Endothelial cell of umbilical vein (primary cell): ENCODE measurements at regions not wholly inside any gene's neighbourhood (a gene's known extent, or its start where the extent isn't known, plus 50 kb on each side); places are given as distances from the start of the nearest gene placed in this dataset.

Experiments used
- BruUV-seq: library from RNA; stranded (reverse); fragments of 400-500 nt; replicated peaks from 2 replicates; lab custom pipeline; 2021; lab: Mats Ljungman, UMichigan
- CTCF ChIA-PET: fragments of 300-600, 350-600 bp; sonication (Branson Sonifier 250); formaldehyde crosslinking; loops from one replicate; lab custom pipeline; 2021; ENCODE audit warnings: antibody characterized with exemption, inconsistent platforms; lab: Charles Lee
- POLR2A ChIA-PET: fragments of 300-600, 350-600 bp; sonication (Branson Sonifier 250); formaldehyde crosslinking; loops from one replicate; lab custom pipeline; 2021; ENCODE audit warnings: antibody characterized with exemption, inconsistent platforms; lab: Charles Lee
- DNase-seq: peaks from one replicate; pipeline ENCODE4 v3.0.0-alpha.2; 2011; ENCODE audit warnings: low read depth, low spot score
- FAIRE-seq: peaks from 2 replicates; lab custom pipeline; 2011; peaks lifted over from hg19 to GRCh38; lab: Jason Lieb, UNC
- H2AFZ ChIP-seq: 2 replicates; pipeline ENCODE4 v1.6.0; 2012; ENCODE audit warnings: low read depth, low read length, control low read depth, inconsistent platforms
- H3K27ac ChIP-seq: 2 replicates; pipeline ENCODE4 v1.5.1; 2011; ENCODE audit warnings: low read depth, mild to moderate bottlenecking, control low read depth, low read length, moderate library complexity; ENCODE audit not compliant: insufficient read depth
- H3K27me3 ChIP-seq, 2 experiments: 2 replicates each; pipeline versions ENCODE4 v1.6.0 to v1.6.1; 2011; ENCODE audit warnings: low read length in 2 of 2, mixed read lengths in 1 of 2; ENCODE audit not compliant: control insufficient read depth in 2 of 2, insufficient read depth in 2 of 2
- H3K36me3 ChIP-seq, 2 experiments: 2 replicates in 1 of 2; 3 replicates in 1 of 2; pipeline ENCODE4 v1.5.1; 2011; ENCODE audit warnings: low read length in 2 of 2, mild to moderate bottlenecking in 1 of 2, moderate library complexity in 1 of 2; ENCODE audit not compliant: control insufficient read depth in 2 of 2, insufficient read depth in 2 of 2; ENCODE audit errors: extremely low read depth in 1 of 2
- H3K4me1 ChIP-seq: 3 replicates; pipeline ENCODE4 v1.5.1; 2011; ENCODE audit warnings: mild to moderate bottlenecking, low read length; ENCODE audit not compliant: control insufficient read depth, insufficient read depth; ENCODE audit errors: extremely low read depth
- H3K4me2 ChIP-seq: 2 replicates; pipeline ENCODE4 v1.6.1; 2011; ENCODE audit warnings: low read length, control low read depth, mixed read lengths; ENCODE audit not compliant: insufficient read depth
- H3K4me3 ChIP-seq, 3 experiments: fragments of 200-600 bp in 1 of 3; sonication (generic), shearing (Covaris generic) in 1 of 3; replicated peaks in 1 of 3; 2 replicates each; pipeline ENCODE4 v1.5.1; 2011 to 2016; ENCODE audit warnings: control low read depth in 3 of 3, low read length in 3 of 3, mild to moderate bottlenecking in 2 of 3, inconsistent platforms in 1 of 3, low read depth in 1 of 3, moderate library complexity in 1 of 3; ENCODE audit not compliant: insufficient read depth in 1 of 3
- H3K79me2 ChIP-seq: 2 replicates; pipeline ENCODE4 v1.6.0; 2012; ENCODE audit warnings: low read length, inconsistent platforms; ENCODE audit not compliant: control insufficient read depth, insufficient read depth
- H3K9ac ChIP-seq: replicated peaks from 2 replicates; pipeline ENCODE3; 2011; ENCODE audit warnings: low read length, control low read depth; ENCODE audit not compliant: insufficient read depth; ENCODE audit errors: extremely low read depth
- H3K9me1 ChIP-seq: replicated peaks from 3 replicates; pipeline ENCODE4 v1.6.0; 2011; ENCODE audit warnings: mild to moderate bottlenecking, low read length; ENCODE audit not compliant: control insufficient read depth, insufficient read depth; ENCODE audit errors: extremely low read depth
- H3K9me3 ChIP-seq: replicated peaks from 2 replicates; pipeline ENCODE4 v1.5.1; 2012; ENCODE audit warnings: low read length, inconsistent platforms; ENCODE audit not compliant: control insufficient read depth, insufficient read depth
- H4K20me1 ChIP-seq: replicated peaks from 2 replicates; pipeline ENCODE3; 2011; ENCODE audit warnings: mild to moderate bottlenecking, low read length; ENCODE audit not compliant: control insufficient read depth, insufficient read depth; ENCODE audit errors: extremely low read depth
- CTCF ChIP-seq, 2 donors: IDR thresholded peaks; 1 replicate in 1 of 2; 2 replicates in 1 of 2; pipeline ENCODE4 v1.5.1; 2011; ENCODE audit warnings: low read length in 2 of 2, mild to moderate bottlenecking in 2 of 2, moderate library complexity in 2 of 2, control low read depth in 1 of 2, inconsistent platforms in 1 of 2, low read depth in 1 of 2; ENCODE audit not compliant: insufficient read depth in 1 of 2; ENCODE audit errors: extremely low read depth in 1 of 2
- EZH2 ChIP-seq: IDR thresholded peaks from 2 replicates; pipeline ENCODE4 v1.6.1; 2012; ENCODE audit warnings: borderline replicate concordance, low read depth, mild to moderate bottlenecking, moderate library complexity, low read length, inconsistent platforms; ENCODE audit not compliant: severe bottlenecking
- FOS ChIP-seq: IDR thresholded peaks from 2 replicates; pipeline ENCODE4 v1.6.1; 2011; ENCODE audit warnings: mild to moderate bottlenecking, low read length, moderate library complexity, borderline replicate concordance; ENCODE audit not compliant: insufficient read depth
- GATA2 ChIP-seq: IDR thresholded peaks from 2 replicates; pipeline ENCODE4 v1.7.0; 2011; ENCODE audit warnings: low read depth, mild to moderate bottlenecking, moderate library complexity, mixed read lengths, low read length; ENCODE audit not compliant: insufficient read length, insufficient read depth
- JUN ChIP-seq: IDR thresholded peaks from 2 replicates; pipeline ENCODE4 v1.6.1; 2011; ENCODE audit warnings: borderline replicate concordance, low read depth; ENCODE audit not compliant: insufficient read length, insufficient read depth
- MYC ChIP-seq: IDR thresholded peaks from one replicate; pipeline ENCODE4 v1.6.1; 2011; ENCODE audit warnings: mild to moderate bottlenecking, low read depth, low read length
- POLR2A ChIP-seq: IDR thresholded peaks from 2 replicates; pipeline ENCODE4 v1.6.1; 2012; ENCODE audit warnings: low read depth, mild to moderate bottlenecking, control low read depth, low read length
- POLR2AphosphoS5 ChIP-seq: IDR thresholded peaks from 2 replicates; pipeline ENCODE4 v1.6.1; 2012; ENCODE audit warnings: low read depth, mild to moderate bottlenecking, control low read depth, low read length, moderate library complexity; ENCODE audit not compliant: insufficient read depth
- dilution Hi-C: fragments of 300-500 bp; cut with MboI; formaldehyde crosslinking; loops from one replicate; pipeline ENCODE4 v1.15.0; 2019; ENCODE audit warnings: low sequenced_read_pairs; ENCODE audit not compliant: extremely low pct_ligation_motif_present
- intact Hi-C: fragments of 100-400 bp; cut with micrococcal nuclease; formaldehyde crosslinking; loops from one replicate; pipeline ENCODE4 v1.10.0; 2022
- TF ChIP-seq, protein P1 (sequence below): IDR thresholded peaks from 2 replicates; pipeline ENCODE4 v1.6.1; 2011; ENCODE audit not compliant: insufficient read depth, insufficient read length

DNA sequence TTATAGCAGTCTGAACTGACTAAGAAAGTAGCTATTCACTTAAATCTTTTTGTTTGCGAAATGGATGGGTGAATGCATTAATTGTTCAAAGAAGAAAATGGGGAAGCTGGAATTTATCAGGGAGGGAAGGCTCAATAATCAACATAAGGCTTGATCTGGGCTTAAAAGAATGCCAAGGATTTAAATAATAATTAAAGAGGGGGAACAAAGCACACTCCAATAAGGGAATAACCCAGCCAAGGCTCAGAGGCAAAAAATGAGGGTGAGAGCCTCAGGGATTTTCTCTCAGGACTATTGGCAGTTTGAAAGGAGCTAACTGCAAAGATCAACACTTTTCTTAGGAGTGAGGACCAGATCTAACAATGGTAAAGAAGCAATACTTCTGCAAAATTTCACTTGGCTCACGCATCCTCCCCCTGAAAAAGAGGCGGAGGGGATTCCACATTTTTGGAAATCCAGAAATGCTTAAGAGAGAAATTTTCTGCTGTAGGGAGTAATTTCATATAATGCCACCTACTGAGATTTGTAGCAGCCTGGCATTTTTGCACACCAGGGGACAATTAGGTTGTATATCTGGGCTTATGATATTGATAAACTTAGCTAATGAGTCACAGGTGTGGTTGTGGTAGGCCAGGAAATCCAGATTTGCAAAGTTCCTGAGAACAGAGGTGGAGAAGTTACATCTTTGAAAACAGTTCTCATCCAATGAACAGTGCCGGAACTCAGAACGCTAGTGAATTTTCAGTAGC lies 405.1 kb downstream of the TUSC7 start:
- Histone ChIP-seq H3K27me3 (no peaks in the 10 kb centered on the region), H3K4me3 (no peak overlapping the region), H2AFZ (no peak overlapping the region), H3K9me1 (no peaks in the 10 kb centered on the region), H3K9me3 (no peaks in the 10 kb centered on the region), H3K9ac (no peak overlapping the region), H4K20me1 (no peaks in the 10 kb centered on the region), H3K79me2 (no peaks in the 10 kb centered on the region), H3K36me3 (no peaks in the 10 kb centered on the region), H3K27ac (no peak overlapping the region), H3K4me2 (no peak overlapping the region), H3K4me1 (no peaks in the 10 kb centered on the region)
- DNase-seq = no peak
- CTCF ChIA-PET = no interaction called here
- dilution Hi-C loops (no loop called here), intact Hi-C loops (no loop called here)
- POLR2A ChIA-PET = no interaction called here
- FAIRE-seq = no peak
- BruUV-seq = no TSS peak
- no peak for TF ChIP-seq POLR2AphosphoS5
- TF ChIP-seq MYC = no peak
- no peak for TF ChIP-seq GATA2
- no peak for TF ChIP-seq FOS
- no peak for TF ChIP-seq POLR2A
- TF ChIP-seq JUN = no peak
- TF ChIP-seq CTCF (IDR thresholded peaks at IDR 0.05; ENCODE audit: extremely low read depth in 1 of 2, insufficient read depth in 1 of 2, low read depth in 1 of 2, low read length in 2 of 2) = no peak
- TF ChIP-seq EZH2 = no peak
- TF ChIP-seq, protein P1, sequence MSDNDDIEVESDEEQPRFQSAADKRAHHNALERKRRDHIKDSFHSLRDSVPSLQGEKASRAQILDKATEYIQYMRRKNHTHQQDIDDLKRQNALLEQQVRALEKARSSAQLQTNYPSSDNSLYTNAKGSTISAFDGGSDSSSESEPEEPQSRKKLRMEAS = no peak
